ENCODE measurements at regions not wholly inside any gene's neighbourhood (a gene's known extent, or its start where the extent isn't known, plus 50 kb on each side); places are given as distances from the start of the nearest gene placed in this dataset.

DNA sequence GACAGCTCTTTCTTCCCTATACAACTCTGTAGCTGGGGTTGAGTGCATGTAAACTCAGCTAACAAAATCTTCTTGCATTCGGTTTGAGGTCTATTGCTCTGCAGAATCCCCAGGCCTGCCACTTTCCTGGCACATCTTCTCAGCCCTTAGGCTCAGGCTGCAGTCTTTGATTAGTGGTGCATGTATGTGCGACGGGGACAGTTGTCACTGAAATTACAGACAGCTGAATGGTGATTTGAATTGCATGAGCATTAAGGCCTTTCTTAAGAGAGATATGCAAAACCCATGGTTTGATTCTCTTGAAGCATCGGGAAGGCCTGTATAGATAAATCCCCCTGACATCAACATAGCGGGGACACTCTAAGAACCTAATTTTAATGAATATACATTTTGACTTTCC, 222.8 kb downstream of the CDH26 start:
- Histone ChIP-seq H3K4me3 (no peak overlapping the region), H3K79me2 (ENCODE audit: low read depth) (no peaks in the 10 kb centered on the region), H3F3A (ENCODE audit: low read depth) (no peaks in the 10 kb centered on the region), H3K4me1 (no peaks in the 10 kb centered on the region), H3K4me2 (no peak overlapping the region), H3K9me3 (ENCODE audit: low read depth) (no peaks in the 10 kb centered on the region), H3K9ac (no peak overlapping the region), H2AFZ (replicated peaks) (no peak overlapping the region), H3K36me3 (no peaks in the 10 kb centered on the region), H4K20me1 (ENCODE audit: low read depth) (no peaks in the 10 kb centered on the region), H3K27ac (no peak overlapping the region), H3K27me3 (no peaks in the 10 kb centered on the region)
- H3K9me3 Mint-ChIP-seq = peaks cover 2% of the 10 kb centered on the region
- no peak overlapping the region for H3K4me3 Mint-ChIP-seq
- no peak for TF ChIP-seq EZH2 (IDR thresholded peaks at IDR 0.05)
- no peak for TF ChIP-seq EZH2phosphoT487 (IDR thresholded peaks at IDR 0.05)
- TF ChIP-seq, protein P1, sequence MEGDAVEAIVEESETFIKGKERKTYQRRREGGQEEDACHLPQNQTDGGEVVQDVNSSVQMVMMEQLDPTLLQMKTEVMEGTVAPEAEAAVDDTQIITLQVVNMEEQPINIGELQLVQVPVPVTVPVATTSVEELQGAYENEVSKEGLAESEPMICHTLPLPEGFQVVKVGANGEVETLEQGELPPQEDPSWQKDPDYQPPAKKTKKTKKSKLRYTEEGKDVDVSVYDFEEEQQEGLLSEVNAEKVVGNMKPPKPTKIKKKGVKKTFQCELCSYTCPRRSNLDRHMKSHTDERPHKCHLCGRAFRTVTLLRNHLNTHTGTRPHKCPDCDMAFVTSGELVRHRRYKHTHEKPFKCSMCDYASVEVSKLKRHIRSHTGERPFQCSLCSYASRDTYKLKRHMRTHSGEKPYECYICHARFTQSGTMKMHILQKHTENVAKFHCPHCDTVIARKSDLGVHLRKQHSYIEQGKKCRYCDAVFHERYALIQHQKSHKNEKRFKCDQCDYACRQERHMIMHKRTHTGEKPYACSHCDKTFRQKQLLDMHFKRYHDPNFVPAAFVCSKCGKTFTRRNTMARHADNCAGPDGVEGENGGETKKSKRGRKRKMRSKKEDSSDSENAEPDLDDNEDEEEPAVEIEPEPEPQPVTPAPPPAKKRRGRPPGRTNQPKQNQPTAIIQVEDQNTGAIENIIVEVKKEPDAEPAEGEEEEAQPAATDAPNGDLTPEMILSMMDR (IDR thresholded peaks at IDR 0.05) = no peak
- peaks cover 6% of the 10 kb centered on the region for H3K27me3 Mint-ChIP-seq (ENCODE audit: insufficient read depth, low read depth)
- DNase-seq (ENCODE audit: low spot score) = no peak
- no peaks in the 10 kb centered on the region for H3K36me3 Mint-ChIP-seq
- H3K4me1 Mint-ChIP-seq = no peaks in the 10 kb centered on the region
- no peak overlapping the region for H3K27ac Mint-ChIP-seq

DNA sequence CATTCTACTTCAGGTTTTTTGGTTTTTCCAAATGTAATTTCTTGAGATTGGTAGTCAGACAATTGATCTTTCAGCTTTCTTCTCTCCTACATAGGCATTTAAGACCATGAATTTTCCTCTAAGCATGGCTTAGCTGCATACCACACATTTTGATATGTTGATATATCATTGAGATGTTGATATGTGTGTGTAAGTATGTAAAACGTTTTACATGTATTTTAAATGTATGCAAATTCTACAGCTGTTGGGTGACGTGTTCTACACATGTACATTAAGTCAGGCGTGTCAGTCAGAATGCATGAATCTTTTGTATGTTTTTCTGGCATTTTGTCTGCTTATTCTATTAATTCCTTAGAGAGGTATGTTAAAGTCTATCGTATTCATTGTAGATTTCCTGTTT, 228.2 kb downstream of the CDH26 start:
- Histone ChIP-seq H3K4me1 (peaks cover 6% of the 10 kb centered on the region), H3F3A (ENCODE audit: low read depth) (no peaks in the 10 kb centered on the region), H3K79me2 (ENCODE audit: low read depth) (no peaks in the 10 kb centered on the region), H3K36me3 (no peaks in the 10 kb centered on the region), H3K27me3 (peaks cover 5% of the 10 kb centered on the region), H3K9ac (no peak overlapping the region), H2AFZ (replicated peaks) (no peak overlapping the region), H3K4me3 (no peak overlapping the region), H3K27ac (no peak overlapping the region), H3K9me3 (ENCODE audit: low read depth) (no peaks in the 10 kb centered on the region), H4K20me1 (ENCODE audit: low read depth) (no peaks in the 10 kb centered on the region), H3K4me2 (no peak overlapping the region)
- Mint-ChIP-seq H3K27ac (no peak overlapping the region), H3K9me3 (peaks cover 4% of the 10 kb centered on the region), H3K27me3 (ENCODE audit: insufficient read depth, low read depth) (peaks cover 6% of the 10 kb centered on the region), H3K4me1 (peaks cover 5% of the 10 kb centered on the region), H3K4me3 (no peak overlapping the region), H3K36me3 (no peaks in the 10 kb centered on the region)
- DNase-seq (ENCODE audit: low spot score) = no peak
- TF ChIP-seq EZH2phosphoT487 (IDR thresholded peaks at IDR 0.05) (no peak), EZH2 (IDR thresholded peaks at IDR 0.05) (no peak)
- TF ChIP-seq, protein P1 (IDR thresholded peaks at IDR 0.05) = no peak

DNA sequence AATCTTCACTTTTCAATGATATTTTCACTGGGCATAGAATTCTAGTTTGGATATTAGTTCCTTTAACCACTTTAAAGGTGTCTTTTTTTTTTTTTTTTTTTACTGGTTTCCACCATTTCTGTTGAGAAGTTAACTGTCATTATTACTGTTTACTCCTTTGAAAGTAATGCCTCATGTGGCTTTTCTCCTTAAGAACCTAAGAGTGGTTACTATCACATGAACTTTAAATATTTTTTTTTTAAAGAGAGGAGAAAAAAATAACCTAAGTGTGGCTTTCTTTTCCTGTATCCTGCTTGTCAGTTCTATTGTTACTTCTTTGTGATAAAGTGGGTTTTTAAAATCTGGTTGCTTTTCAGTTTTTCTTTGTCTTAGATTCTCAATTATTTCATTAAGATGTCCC, 229.5 kb downstream of the CDH26 start:
- Mint-ChIP-seq H3K4me1 (peaks cover 5% of the 10 kb centered on the region), H3K9me3 (peaks cover 4% of the 10 kb centered on the region), H3K36me3 (no peaks in the 10 kb centered on the region), H3K27ac (no peak overlapping the region), H3K4me3 (no peak overlapping the region), H3K27me3 (ENCODE audit: insufficient read depth, low read depth) (peaks cover 6% of the 10 kb centered on the region)
- H3K36me3 ChIP-seq = no peaks in the 10 kb centered on the region
- no peak overlapping the region for H3K9ac ChIP-seq
- H4K20me1 ChIP-seq (ENCODE audit: low read depth) = no peaks in the 10 kb centered on the region
- no peaks in the 10 kb centered on the region for H3F3A ChIP-seq (ENCODE audit: low read depth)
- peaks cover 6% of the 10 kb centered on the region for H3K4me1 ChIP-seq
- H2AFZ ChIP-seq (replicated peaks) = no peak overlapping the region
- no peak for DNase-seq (ENCODE audit: low spot score)
- no peak overlapping the region for H3K4me3 ChIP-seq
- no peak overlapping the region for H3K27ac ChIP-seq
- peaks cover 5% of the 10 kb centered on the region for H3K27me3 ChIP-seq
- no peak overlapping the region for H3K4me2 ChIP-seq
- no peak for TF ChIP-seq EZH2phosphoT487 (IDR thresholded peaks at IDR 0.05)
- TF ChIP-seq EZH2 (IDR thresholded peaks at IDR 0.05) = no peak
- TF ChIP-seq, protein P1 (IDR thresholded peaks at IDR 0.05) = no peak
- H3K9me3 ChIP-seq (ENCODE audit: low read depth) = no peaks in the 10 kb centered on the region
- no peaks in the 10 kb centered on the region for H3K79me2 ChIP-seq (ENCODE audit: low read depth)
